ENCODE measurements at regions not wholly inside any gene's neighbourhood (a gene's known extent, or its start where the extent isn't known, plus 50 kb on each side); places are given as distances from the start of the nearest gene placed in this dataset.
"Not testable (repeated sequence)": the region's sequence is repeated elsewhere in the genome, so short reads cannot be mapped to it uniquely, and the experiment has no call there.

DNA sequence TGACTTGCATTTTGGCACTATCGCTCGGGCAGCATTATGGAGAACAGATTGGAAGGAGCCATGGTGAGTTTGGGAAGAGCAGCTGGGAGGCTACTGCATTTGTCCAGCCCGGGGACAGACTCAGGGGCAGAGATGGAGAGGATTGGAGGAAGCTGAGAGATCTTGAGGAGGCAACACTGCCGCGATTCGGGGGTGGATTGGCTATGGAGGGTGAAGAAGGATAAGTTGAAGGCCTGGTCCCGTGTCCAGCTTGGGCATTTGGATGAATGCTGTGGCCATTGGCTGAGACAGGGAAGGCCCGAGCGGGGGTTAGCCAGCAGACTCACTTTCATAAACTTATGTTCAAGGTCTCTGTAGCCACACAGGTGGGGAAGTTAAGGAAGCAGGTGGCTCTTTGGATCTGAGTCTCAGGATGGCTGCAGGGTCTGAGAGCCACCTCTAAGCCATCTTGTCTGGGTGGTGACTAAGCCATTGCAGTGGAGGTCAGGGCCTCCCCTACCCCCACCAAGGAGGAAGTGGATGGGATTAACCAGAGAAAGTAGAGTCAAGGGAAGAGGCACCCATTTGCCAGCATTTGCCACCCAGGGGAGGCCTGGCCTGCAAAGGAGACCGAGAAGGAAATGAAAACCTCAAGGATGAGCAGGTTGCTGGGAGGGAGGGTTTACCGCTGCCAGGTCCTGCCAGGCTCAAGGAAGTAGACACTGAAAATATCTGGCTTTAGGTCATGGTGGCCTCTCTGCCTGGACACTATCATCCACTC lies 144.0 kb upstream of the TLE3 start:
- no peak for DNase-seq

DNA sequence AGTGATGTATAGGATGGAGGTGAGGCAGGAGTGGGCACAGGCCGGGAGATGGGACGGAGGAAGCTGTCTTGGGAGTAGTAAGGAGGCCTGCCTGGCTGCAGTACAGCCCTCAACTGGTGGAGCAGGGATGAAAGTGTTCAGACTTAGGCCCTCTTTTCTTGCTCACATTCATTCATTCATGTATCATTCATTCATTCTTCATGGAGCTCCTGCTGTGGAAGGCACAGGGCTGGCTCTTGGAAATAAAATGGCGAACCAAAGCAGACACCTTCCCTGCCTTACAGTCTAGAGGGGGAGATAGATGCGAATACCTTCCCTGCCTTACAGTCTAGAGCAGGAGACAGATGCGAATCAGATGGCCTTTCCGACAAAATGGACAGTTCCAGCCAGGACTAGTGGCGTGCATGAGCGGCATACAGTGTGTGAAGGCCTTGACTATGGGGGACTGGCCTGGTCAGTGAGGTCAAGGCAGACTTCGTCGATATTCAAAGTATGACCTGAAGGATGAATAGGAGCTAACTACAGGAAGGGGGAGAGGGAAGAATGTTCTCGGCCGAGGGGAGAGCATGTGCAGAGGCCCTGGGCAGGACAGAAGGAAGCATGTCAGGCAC lies 143.2 kb upstream of the TLE3 start:
- DNase-seq, result no peak

- peak; percentile 30 for DNase-seq
Measured at GRCh38 chr15:70240082-70240481, 142.4 kb upstream of the TLE3 start.

DNA sequence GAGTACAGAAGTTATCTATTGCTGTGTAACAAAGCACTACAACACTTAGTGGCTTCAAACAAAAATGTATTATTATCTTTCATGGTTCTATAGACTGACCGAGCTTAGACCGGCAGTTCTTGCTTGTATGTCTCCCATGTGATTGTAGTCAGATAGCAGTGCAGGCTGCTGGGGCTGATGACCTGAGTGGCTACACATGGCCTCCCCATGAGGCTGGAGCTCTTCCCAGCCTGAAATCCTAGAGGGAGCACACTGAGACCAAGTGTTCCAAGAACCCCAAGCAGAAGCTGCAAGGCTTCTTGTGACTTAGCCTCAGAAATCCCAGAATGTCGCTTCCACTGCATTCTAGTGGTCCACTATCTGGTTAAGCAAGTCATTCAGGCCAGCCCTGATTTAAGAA lies 141.2 kb upstream of the TLE3 start:
- no peak for DNase-seq

GRCh38 chr15:70237626-70238025 lies 139.9 kb upstream of the TLE3 start:
- DNase-seq, result no peak

DNA sequence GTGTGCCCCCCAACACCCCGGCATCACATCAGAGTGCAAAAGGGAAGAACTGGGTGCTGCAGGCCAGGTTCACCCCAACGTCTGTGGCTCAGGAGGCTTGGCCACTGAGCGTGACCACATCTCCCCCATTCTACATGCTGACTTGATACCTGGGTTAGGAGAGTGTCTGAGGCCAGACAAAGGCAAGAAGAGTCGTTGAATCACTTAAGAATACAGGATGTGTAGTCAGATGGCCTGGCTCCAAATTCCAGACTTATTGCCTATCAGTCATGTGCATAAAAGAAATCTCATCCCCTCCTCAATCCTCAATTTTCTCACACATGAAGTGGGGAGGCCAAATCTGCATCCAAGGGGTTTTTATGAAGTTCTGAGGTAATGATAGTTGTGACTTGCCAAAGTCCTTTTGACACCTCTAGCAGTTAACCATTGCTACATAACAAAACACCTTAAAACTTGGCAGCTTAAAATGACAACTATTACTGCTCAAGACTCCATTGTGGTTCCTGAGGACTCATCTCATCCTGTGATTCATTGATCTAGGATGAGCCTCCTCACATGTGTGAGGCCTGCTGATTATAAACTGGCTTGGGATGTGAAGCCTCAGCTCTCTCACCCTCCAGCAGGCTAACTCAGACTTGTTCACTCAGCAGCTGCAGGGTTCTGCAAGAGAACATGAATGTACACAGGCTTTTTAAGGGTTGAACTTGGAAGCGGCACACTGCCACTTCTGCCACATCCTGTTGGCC lies 138.8 kb upstream of the TLE3 start:
- DNase-seq, result no peak

- no peak for DNase-seq
Measured at GRCh38 chr15:70235347-70235746, 137.6 kb upstream of the TLE3 start.

DNA sequence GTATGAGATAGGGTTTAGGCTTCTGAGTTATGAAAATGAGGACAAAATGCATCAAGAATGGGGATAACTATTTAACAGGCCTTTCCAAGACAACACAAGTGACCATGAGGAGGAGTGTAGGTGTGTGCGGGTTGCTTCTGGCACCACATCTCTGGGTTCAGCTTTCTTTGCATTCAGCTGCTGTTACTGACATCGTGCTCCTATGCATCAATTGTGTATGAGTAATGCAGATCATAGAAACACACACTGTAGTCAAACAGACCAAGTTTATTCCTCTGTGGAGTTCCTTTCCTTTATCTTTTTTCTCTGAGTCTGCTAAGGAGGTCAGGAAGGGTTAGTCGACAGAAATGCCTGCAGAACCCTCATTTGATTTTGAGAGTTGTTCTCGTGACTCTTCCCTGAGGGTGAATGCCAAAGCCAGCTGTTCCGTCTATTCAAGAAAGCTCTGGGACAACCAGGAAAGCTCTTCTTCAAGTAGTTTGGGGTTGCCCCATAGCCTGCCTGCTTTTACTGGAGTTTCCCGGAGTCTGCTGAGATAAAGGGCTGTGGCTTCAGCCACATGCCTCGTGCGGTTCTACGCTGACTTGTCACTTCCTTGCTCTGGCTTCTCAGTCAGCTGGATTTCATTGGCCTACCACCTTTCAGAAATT lies 136.7 kb upstream of the TLE3 start:
- DNase-seq, result peak; percentile 70

GRCh38 chr15:70231484-70231883 lies 133.8 kb upstream of the TLE3 start:
- DNase-seq, result no peak

GRCh38 chr15:70227918-70228317 lies 130.2 kb upstream of the TLE3 start:
- not testable (repeated sequence) for DNase-seq

GRCh38 chr15:70227147-70227546 lies 129.4 kb upstream of the TLE3 start:
- DNase-seq, result no peak

GRCh38 chr15:70226337-70226980 lies 128.7 kb upstream of the TLE3 start:
- no peak for DNase-seq

- no peak for DNase-seq
Measured at GRCh38 chr15:70225416-70225815, 127.7 kb upstream of the TLE3 start.

DNA sequence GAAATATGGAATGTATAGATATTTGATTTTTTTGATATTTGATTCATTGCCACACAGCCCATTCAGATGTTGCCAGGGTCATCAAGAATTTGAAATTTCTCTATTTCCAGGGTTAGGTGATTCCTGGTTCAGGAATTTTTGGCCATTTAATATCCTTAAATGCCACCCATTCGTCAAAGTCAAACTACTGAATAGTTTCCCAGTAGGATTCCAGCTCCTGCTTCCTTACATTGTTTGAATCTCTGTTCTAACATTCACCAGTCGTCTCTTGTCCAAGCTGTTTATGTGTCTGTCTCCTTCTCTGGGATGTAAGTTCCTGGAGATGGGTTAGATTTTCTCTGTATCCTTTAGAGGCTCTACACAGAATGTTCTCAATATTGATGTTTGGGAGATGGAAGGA lies 124.9 kb upstream of the TLE3 start:
- DNase-seq, result no peak

DNA sequence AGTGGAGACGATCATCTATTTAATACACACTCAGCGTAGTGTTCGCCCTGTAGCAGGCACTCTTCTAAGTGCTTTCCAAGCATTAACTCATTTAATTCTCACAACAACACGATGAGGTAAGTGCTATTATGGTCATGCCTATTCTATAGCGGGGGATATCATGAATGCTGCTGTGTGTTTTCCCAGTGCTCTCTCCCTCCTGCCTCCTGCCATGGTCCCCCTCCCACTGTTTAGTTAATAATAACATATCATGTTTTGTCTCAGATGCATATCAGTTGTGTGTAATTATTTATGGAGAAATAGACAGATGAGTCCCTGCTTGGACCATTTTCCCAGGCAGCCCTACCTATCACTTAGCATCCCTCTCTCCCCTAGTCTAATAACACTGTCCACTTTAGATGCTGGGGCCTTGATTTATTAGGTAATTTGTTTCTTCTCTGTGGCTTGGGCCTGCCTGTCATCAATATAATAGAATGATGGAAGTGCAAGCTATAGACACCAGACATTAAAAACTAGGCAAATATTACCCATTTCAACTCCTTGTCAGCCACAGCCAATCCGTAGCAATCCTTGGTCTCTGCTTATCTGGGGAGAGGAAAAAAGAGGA lies 122.9 kb upstream of the TLE3 start:
- DNase-seq, result no peak

GRCh38 chr15:70219966-70220365 lies 122.2 kb upstream of the TLE3 start:
- DNase-seq, result no peak

GRCh38 chr15:70219256-70219895 lies 121.7 kb upstream of the TLE3 start:
- DNase-seq, result no peak

- no peak for DNase-seq
Measured at GRCh38 chr15:70217226-70218160, 119.8 kb upstream of the TLE3 start.

DNA sequence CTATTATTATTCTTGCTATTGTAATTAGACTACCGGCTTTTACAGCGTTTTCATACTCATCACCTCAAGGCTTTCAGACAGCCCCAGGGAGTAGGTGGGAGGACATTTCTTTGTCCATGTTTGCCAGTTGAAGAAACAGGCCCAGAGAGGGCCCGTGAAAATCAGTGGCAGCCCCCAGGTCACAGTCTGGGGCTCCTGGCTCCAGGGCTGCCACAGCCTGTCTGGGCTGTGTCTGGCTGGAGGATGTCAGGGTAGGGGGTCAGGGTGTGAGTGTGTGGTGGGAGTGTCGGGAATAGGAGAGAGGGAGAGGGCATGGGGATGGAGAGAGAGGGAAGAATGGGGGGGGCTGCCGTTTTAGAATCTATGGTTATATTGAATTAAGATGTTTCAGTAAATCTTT lies 118.2 kb upstream of the TLE3 start:
- DNase-seq, result no peak

DNA sequence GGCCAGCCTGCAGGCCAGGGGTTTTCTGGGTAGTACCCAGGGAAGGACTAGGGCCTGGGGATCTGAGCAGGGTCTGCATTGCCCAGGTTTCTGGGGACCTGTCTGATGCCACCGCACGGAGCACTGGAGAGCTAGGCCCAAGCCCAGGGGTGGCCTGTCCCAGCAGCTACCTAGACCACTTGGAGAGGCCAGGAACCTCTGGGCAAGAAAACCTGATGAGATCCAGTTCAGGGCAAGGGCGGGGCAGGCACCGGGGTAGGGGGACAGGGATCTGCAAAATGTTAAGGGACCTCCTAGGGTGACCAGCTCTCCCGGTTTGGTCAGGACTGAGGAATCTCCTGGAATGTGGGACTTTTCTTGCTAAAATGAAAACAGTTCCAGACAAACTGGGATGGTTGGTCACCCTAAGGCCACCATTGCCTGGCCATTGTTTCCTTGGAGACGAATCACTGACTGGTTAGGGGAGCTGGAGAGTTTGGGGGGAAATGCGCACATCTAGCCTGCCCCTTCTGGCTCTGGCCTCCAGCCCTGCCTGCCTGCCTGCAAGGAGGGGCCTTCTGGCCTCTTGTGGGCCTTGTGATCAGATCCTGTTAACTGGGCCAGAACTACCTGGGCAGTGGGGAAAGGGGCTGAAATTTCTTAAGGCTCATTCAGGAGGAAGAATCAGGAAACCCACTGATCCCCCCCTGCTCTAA lies 117.4 kb upstream of the TLE3 start:
- DNase-seq, result no peak
